Hematopoietic multipotent progenitor cell (in vitro differentiated cells): ENCODE measurements at regions not wholly inside any gene's neighbourhood (a gene's known extent, or its start where the extent isn't known, plus 50 kb on each side); places are given as distances from the start of the nearest gene placed in this dataset.

Experiments
- DNase-seq, 3 donors: peaks; one replicate each; pipeline ENCODE4 v3.0.0-alpha.2; 2011 to 2015; ENCODE audit warnings: low read depth in 2 of 3, low spot score in 2 of 3

DNA sequence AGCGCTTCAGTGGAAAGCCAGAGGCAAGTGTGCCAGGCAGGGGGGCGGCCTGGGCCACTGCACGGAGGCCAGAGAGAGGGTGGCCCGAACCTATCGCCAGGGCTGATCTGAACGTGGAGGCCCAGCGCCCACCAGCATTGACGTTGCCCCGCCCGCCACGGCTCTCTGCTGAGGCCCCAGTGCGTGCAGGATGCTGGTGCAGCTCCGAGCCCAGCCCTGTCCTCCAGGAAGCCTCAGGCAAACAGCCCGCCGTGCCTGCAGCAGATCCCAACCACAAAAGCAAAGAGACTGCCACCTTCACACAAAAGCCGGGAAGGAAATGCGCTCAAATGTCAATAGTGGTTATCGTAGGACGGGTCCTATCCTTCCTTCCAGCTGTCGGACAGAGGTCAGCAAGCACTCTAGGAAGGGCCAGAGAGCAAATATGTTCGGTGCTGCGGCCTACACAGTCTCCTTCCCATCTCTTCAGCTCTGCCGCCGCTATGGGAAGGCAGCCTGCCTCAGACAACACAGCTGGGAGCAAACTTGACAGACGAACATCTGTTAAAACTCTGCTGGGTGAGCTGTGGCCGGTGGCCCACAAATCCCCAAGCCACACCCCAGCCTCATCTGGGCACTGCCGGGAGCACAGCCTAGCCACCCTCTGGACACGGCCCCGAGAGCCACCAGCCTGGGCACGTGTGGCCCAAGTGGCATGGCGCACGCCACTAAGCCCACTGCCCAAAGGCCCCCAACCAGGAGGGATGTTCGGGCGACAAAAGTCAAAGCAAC lies 146.2 kb downstream of the CRYBB2 start:
- DNase-seq: no peak

GRCh38 chr22:25366408-25366807 lies 147.0 kb downstream of the CRYBB2 start:
- DNase-seq: no peak

DNA sequence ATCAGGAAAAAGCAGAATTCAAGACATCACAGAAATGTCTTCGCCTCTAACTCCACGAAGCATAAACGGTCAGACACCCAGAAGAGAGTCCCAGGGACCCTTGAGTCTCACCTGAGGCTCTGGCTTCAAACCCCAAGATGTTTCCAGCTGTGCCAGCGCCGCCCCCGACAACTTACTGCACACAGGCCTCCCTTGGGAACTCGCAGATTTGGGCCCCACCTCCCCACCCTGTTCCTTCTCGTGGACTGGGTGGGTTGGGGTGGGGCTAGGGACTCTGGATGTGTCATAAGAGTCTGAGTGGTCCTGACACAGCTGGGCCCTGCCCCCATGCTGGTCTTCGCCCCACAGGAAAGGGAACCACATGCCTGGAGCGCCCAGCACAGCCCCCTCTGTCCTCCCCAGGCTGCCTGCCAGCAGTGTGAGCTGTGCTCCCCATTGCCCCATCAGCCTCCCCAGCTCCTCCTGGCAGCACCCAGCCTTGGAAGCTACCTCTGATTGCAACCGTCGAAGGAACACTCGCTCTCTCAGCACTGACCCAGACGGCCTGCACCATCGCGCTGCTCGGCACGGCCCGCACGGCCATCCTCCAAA lies 147.5 kb downstream of the CRYBB2 start:
- DNase-seq: no peak

GRCh38 chr22:25367756-25368155 lies 148.3 kb downstream of the CRYBB2 start:
- DNase-seq: no peak

DNA sequence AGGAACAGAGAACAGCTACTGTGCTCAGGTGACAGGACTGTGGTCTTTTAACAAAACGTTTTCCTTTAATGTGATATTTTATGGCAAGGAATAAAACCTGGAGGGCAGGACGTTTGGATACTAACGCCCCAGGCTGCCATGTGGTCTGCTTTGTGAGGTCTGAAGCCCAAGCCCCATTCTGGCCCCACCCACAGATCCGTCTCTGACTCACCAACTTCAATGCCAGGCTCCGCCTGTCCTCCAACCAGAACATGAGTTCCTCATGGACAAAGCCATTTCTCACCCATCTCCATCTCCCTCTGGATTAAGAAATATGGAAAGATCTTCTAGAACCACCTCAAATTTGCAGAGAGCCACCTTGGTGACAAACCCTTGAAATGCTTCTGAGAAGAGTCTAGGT lies 148.8 kb downstream of the CRYBB2 start:
- DNase-seq: no peak

GRCh38 chr22:25369041-25369440 lies 149.6 kb downstream of the CRYBB2 start:
- DNase-seq: no peak

- DNase-seq: no peak
Measured at GRCh38 chr22:25370322-25370721, 150.9 kb downstream of the CRYBB2 start.

GRCh38 chr22:25372000-25372595 lies 152.7 kb downstream of the CRYBB2 start:
- DNase-seq: no peak

- DNase-seq: no peak
Measured at GRCh38 chr22:25373961-25374360, 154.5 kb downstream of the CRYBB2 start.

- no peak for DNase-seq
Measured at GRCh38 chr22:25374869-25375268, 155.4 kb downstream of the CRYBB2 start.

DNA sequence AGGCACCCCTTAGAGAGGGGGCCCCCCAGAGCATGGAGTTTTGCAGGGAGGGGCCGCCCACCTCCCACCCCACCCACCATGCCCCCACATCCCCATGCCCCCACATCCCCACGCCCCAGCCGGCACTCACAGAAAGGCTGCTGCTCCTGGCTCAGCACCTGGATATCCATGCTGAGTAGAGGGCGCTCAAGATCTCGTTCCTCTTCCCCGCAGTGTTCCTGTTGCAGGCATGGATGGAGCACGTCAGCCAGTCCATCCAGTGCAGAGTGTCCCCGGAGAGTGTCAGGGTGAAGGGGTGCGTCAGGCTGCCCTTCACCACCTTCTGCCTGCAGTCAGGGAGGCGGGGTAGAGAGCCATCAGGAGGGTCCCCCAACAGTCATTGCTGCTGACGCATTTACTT lies 156.2 kb downstream of the CRYBB2 start:
- no peak for DNase-seq

DNA sequence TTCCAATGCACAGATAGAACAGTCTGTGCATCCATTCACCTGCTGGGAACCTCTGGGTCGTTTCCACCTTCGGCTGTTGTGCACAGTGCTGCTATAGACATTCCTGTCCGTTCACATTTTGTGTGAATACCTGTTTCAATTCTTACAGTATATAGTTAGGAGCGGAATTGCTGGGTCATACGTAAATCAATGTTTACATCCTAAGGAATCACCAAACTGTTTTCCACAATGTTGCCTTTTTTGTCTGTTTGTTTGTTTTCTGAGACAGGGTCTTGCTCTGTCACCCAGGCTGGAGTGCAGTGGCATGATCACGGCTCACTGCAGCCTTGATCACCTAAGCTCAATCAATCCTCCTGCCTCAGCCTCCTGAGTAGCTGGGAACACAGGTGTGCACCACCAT lies 158.3 kb downstream of the CRYBB2 start:
- no peak for DNase-seq

DNA sequence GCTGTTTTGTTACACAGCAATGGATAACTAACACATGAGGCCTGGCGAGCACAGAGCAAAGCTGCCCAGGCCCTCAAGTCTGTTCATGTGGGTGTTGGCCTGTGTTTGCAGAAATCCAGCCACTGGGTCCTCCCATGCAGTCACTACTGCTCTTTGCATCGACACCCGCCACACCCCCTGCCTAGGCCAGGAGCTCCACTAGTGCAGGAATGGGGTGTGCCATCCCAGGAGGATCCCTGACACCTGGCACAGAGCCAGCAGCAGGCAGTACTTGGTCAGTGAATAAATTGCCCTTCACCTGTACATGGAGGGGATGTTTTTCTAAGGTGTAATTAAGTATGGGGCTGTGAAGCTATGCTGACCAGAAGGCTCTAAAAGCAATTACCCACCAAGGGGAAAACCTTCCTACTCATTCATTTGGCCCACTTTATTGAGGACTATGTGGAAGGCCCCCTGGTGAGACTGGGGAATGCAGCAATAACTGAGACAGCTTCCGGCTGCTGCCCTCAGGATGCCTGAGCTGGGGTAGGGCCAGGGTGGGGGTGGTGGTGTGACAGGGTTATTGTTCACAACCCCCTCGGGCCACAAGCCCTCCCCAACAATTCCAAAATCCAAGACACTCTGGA lies 160.8 kb downstream of the CRYBB2 start:
- no peak for DNase-seq

- peak in 1 of 3 donors; percentile 42 for DNase-seq
Measured at GRCh38 chr22:25382762-25383161, 163.3 kb downstream of the CRYBB2 start.

- no peak for DNase-seq
Measured at GRCh38 chr22:25383278-25383820, 163.9 kb downstream of the CRYBB2 start.

- no peak for DNase-seq
Measured at GRCh38 chr22:25383892-25384291, 164.5 kb downstream of the CRYBB2 start.

- no peak for DNase-seq
Measured at GRCh38 chr22:25386538-25386884, 167.1 kb downstream of the CRYBB2 start.

DNA sequence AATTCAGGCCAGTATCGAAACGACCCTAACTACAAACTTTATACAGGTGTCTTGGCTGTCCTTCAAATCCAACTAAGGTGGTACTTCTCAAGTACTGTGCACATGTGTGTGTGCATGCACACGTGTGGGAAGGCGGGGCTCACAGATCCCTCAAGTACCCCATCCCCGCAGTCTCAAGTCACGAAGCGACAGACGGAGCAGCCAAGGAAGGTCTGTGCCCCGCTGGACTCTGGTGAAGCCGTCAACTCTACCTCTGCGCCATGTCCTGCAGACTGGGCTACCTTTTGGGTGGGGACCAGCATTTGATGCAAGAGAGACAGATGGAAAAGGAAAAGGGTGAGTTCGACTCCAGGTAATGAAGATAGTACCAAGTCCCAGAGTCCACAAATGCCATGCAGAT lies 169.0 kb downstream of the CRYBB2 start:
- no peak for DNase-seq

DNA sequence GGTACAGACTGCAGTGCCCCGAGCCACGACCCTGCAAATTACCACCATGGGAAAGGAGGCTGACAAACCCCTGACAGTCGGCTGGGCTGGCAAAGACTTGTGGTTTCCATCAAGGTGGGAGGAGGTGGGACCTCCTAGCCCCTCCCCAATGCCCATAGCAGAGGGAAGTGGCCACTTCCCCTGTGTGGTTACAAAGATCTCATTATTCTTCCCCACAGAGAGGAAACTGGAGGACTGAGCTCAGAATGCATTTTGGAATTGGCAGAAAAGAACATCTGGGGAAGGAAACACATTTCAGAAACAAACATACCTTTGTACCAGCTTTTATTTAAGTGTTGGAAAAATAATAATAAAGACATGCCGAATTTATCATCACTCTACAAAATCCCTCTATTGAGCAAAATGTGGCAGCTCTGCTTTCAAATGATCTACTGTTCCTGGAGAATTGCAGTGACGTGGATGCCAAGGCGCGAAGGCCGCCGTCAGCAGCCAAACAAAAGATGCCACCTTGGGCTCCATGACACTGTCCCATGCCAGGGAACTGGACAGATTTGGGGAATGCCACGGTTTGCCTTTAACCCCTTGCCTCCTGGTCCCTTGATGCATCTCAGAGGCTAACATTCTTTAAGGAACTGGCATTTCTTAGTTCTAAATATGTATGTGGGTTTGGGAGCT lies 169.6 kb downstream of the CRYBB2 start:
- peak in 2 of 3 donors; percentile 57 to 81 for DNase-seq

DNA sequence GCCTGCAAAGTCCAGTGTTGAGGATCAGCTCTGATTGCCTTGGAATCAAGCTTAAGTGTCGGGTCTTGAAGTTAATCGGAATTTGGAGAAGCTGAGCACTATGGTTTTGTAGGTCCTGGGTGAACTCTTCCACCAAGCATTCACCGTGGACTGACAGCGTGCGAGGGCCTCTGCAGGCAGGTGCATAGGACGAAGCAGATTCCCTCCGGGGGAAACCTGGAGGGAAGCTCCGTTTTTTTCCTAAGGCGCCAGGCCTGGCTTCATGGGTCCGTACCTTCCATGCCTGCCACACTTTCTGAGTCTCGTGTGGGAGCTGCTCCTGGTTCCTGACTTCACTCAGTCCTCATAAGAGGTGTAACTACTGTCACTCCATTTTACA lies 170.1 kb downstream of the CRYBB2 start:
- no peak for DNase-seq
